MV-4-11 (cell line): ENCODE measurements at regions not wholly inside any gene's neighbourhood (a gene's known extent, or its start where the extent isn't known, plus 50 kb on each side); places are given as distances from the start of the nearest gene placed in this dataset.
"Not testable (repeated sequence)": the region's sequence is repeated elsewhere in the genome, so short reads cannot be mapped to it uniquely, and the experiment has no call there.

Experiments
- DNase-seq: peaks from one replicate; lab custom pipeline; 2025; lab: John Stamatoyannopoulos, UW

- DNase-seq, result no peak
Measured at GRCh38 chr13:78540058-78540457, 63.3 kb downstream of the POU4F1 start.

- DNase-seq, result not testable (repeated sequence)
Measured at GRCh38 chr13:78526044-78526443, 77.3 kb downstream of the POU4F1 start.

- no peak for DNase-seq
Measured at GRCh38 chr13:78524936-78525335, 78.4 kb downstream of the POU4F1 start.

- no peak for DNase-seq
Measured at GRCh38 chr13:78521091-78521490, 82.3 kb downstream of the POU4F1 start.

GRCh38 chr13:78520425-78520824 lies 82.9 kb downstream of the POU4F1 start:
- peak; percentile 16 for DNase-seq

- DNase-seq, result not testable (repeated sequence)
Measured at GRCh38 chr13:78518482-78518881, 84.9 kb downstream of the POU4F1 start.

- no peak for DNase-seq
Measured at GRCh38 chr13:78499802-78500201, 103.5 kb downstream of the POU4F1 start.

GRCh38 chr13:78497702-78498355 lies 105.5 kb downstream of the POU4F1 start:
- DNase-seq, result peak; percentile 78

DNA sequence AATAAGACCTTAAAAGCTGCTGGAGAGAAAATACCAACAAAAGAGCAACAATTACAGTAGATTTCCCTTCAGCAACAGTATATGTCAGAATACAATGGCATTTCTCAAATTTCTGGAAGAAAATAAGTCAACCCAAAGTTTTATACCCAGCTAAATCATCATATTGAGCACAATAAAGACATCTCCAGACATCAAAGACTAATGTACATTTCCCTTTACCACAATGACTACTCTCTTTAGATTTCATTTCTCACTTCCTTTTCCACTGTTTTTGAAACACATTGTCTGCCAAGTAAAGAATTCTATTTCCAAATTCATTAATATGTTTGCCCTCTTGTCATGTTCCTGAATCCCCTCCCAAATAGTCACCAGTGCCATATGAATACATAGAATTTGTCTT lies 111.4 kb downstream of the POU4F1 start:
- DNase-seq, result peak; percentile 43

GRCh38 chr13:78490225-78490624 lies 113.1 kb downstream of the POU4F1 start:
- DNase-seq, result peak; percentile 65

- DNase-seq, result no peak
Measured at GRCh38 chr13:78487707-78488106, 115.6 kb downstream of the POU4F1 start.

DNA sequence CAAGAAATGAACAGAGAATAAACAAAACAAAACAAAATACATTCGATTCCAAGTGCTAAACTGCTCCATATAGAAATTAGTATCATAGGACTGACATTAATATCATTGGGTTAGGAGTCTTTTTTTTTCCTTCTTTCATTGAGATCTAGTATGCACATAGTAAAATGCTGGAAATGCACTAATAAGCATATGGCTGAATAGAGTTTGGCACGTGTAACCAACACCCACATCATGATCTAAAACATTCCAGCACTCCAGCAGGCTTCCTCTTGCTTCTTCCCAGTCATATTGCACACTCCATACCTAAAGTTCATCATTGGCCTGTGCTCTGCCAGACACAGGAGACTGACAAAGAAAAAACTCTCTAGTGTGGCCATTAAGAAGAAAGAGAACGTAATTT lies 117.5 kb downstream of the POU4F1 start:
- DNase-seq, result no peak

DNA sequence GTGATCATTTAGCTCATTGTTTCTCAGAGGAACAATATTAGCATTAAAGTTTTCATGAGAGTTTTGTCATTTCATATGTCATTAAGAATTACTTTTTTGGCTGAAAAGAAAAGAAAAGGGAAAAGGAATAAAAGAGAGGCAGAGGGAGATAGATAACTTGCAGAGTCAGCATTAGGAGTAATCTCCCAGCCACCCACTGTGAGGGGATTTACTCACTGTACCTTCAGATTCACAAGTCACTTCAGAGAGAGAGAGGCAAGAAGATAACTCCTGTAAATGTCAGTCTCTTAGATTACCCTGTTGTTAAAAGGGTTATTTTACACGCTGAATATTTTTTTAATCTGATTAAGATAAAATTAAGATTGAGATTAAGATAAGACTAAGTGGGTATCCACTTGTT lies 125.2 kb downstream of the POU4F1 start:
- DNase-seq, result no peak

DNA sequence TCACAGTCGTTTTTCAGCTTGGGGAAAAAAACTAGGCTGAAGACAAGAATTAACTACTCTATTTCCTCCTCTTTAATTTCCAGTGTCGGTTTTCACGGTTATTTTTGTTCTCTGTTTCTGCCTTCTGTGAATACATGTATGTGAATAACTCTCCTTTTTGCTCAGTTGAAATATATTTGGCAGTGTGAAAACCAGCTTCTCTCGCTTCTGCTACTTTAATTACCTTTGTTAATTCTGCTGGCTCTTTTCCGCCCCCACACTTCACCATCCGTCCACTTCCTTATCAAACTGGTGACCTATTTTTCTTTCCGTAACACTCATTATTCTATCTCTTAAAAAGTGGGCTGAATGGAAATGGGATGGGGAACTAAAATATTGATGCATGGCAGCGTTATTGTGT lies 126.4 kb downstream of the POU4F1 start:
- DNase-seq, result no peak

- no peak for DNase-seq
Measured at GRCh38 chr13:78468621-78469020, 134.7 kb downstream of the POU4F1 start.

DNA sequence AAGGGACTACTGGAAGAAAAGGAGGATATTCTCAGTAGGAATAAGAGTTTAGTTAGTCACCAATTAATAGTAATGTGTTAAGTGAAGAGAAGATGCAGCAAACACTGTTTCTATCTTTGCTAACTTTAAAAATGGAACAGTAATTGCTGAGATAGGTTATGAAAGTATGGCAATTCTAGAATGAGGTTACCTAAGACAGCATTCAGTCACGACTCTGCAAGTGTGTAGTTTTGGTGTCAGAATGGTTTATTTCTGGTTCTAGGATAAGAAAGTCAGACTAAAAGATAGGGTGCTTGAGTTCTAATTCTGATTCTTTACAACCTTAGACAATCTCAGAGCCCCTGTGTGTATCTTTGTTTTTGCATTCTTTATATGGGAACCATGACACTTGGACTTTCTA lies 138.1 kb downstream of the POU4F1 start:
- DNase-seq, result no peak

GRCh38 chr13:78460176-78460575 lies 143.2 kb downstream of the POU4F1 start:
- peak; percentile 22 for DNase-seq

- DNase-seq, result no peak
Measured at GRCh38 chr13:78443839-78444238, 159.5 kb downstream of the POU4F1 start.

DNA sequence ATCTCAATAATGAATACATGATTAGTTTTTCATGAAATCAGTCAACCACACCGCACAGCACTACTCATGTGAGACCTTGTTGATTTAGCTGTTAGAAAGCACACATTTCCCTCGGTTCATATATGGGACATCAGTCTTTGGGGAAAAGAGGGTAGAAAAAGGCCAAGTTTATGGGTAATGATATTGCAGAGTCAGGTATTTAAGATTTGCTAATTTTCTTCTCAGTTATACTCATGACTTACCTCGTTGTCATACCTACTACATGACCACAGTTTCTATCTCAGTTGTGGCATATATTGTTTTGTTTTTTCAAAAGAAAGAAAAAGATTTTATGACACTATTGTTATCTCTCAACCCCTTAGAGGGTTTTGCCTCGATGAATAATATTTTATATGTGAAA lies 165.6 kb downstream of the POU4F1 start:
- DNase-seq, result no peak

GRCh38 chr13:78436311-78436710 lies 167.0 kb downstream of the POU4F1 start:
- DNase-seq, result no peak

DNA sequence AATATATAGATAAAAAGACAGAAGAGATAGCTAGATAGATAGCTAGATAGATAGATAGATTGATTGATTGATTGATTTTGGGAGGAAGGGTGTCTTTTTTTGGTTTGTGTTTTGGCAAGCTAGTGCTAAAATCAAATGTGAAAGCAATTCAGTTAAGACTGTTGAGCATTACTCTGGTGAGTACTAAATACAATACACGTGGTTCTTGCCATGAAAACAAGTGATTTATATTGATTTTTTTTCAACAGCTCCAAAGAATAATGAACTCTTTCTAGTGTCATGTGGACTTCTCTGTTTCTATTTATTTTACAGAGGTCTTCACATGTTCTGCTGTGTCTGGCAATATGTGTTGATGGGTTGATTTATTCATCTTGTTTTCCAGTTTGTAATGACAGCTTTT lies 172.0 kb downstream of the POU4F1 start:
- no peak for DNase-seq

DNA sequence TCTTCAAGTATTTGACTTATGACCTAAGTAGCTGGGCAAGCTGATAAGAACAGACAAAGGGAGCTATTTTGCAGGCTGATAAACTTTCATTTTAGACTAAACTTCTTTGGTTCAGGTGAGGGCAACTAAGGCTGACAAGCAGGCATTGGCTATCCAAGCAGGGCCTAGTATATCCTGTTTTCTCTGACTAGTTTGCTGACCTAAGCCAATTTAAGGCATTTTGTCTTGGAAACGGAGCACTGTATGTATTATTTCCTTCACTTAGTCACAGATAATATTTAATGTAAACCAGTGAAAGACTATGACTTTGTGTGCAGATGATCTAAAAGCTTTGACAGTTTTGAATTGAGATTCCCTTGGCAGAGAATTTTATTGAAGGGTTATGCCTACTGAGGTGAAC lies 172.5 kb downstream of the POU4F1 start:
- DNase-seq, result no peak

GRCh38 chr13:78430166-78430791 lies 173.1 kb downstream of the POU4F1 start:
- DNase-seq, result no peak

DNA sequence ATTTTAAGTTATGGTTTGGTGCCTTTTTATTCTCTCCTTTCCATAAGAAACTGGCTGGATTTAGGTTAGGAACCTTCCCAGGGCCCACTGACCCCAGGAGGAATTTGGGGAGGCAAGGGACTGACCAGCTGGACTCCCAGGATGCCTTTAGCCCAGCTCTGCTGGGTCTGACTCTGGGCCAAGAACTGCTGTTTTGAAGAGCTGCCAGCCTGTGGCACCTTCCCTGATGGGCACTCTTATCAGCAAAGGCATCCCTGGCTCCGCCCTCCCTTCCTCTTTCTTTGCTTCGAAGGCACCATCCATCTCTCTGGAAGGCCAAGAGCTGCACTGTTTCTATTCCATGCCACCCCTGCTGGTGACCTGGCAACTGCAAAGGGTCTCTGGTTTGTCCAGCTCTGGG lies 174.7 kb downstream of the POU4F1 start:
- DNase-seq, result no peak
